ENCODE measurements at regions not wholly inside any gene's neighbourhood (a gene's known extent, or its start where the extent isn't known, plus 50 kb on each side); places are given as distances from the start of the nearest gene placed in this dataset.
"Not testable (repeated sequence)": the region's sequence is repeated elsewhere in the genome, so short reads cannot be mapped to it uniquely, and the experiment has no call there.

GRCh38 chr18:65605352-65605751, 145.5 kb upstream of the CDH7 start:
- TF ChIP-seq, protein P1, sequence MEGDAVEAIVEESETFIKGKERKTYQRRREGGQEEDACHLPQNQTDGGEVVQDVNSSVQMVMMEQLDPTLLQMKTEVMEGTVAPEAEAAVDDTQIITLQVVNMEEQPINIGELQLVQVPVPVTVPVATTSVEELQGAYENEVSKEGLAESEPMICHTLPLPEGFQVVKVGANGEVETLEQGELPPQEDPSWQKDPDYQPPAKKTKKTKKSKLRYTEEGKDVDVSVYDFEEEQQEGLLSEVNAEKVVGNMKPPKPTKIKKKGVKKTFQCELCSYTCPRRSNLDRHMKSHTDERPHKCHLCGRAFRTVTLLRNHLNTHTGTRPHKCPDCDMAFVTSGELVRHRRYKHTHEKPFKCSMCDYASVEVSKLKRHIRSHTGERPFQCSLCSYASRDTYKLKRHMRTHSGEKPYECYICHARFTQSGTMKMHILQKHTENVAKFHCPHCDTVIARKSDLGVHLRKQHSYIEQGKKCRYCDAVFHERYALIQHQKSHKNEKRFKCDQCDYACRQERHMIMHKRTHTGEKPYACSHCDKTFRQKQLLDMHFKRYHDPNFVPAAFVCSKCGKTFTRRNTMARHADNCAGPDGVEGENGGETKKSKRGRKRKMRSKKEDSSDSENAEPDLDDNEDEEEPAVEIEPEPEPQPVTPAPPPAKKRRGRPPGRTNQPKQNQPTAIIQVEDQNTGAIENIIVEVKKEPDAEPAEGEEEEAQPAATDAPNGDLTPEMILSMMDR (IDR thresholded peaks at IDR 0.05; ENCODE audit: low read depth, low read length), result not testable (repeated sequence)
- not testable (repeated sequence) for TF ChIP-seq EZH2phosphoT487 (IDR thresholded peaks at IDR 0.05; ENCODE audit: low read depth)

All from OCI-LY3 (cell line).